A549 (cell line): ENCODE measurements at regions not wholly inside any gene's neighbourhood (a gene's known extent, or its start where the extent isn't known, plus 50 kb on each side); places are given as distances from the start of the nearest gene placed in this dataset.

Source experiments
- ATAC-seq, 2 experiments: fragments of 200-7000 bp in 1 of 2; fragments of >200 bp in 1 of 2; cut with Nextera tagmentation in 1 of 2; cut with Tn5 transposase in 1 of 2; 3 replicates each; pipeline versions ENCODE4 v1.8.0 to v1.9.1; 2018 to 2020; ENCODE audit warnings: mild to moderate bottlenecking in 1 of 2, moderate library complexity in 1 of 2
- CTCF ChIA-PET: fragments of 300-600 bp; sonication (Branson Sonifier 250); formaldehyde crosslinking; extraction: SDS; loops from one replicate; lab custom pipeline; 2021; ENCODE audit warnings: antibody characterized with exemption, inconsistent platforms; lab: Yijun Ruan, JAX
- POLR2A ChIA-PET: fragments of 350-600 bp; formaldehyde crosslinking; extraction: SDS; loops from one replicate; lab custom pipeline; 2021; ENCODE audit warnings: antibody characterized with exemption, inconsistent platforms; lab: Yijun Ruan, JAX
- DNase-seq, 2 experiments: peaks; one replicate each; pipeline versions ENCODE4 v3.0.0 to v3.0.0-alpha.2; 2011 to 2016; ENCODE audit warnings: low read depth in 1 of 2, low spot score in 1 of 2
- FAIRE-seq: peaks from 2 replicates; lab custom pipeline; 2011; peaks lifted over from hg19 to GRCh38; lab: Jason Lieb, UNC
- H3K27ac ChIP-seq, 2 experiments: fragments of >200 bp; sonication (Bioruptor Twin); formaldehyde crosslinking; 3 replicates each; pipeline ENCODE4 v1.5.1; 2016 to 2017
- H3K4me1 ChIP-seq: fragments of >200 bp; sonication (Bioruptor Twin); formaldehyde crosslinking; 3 replicates; pipeline ENCODE4 v1.6.1; 2016
- H3K4me2 ChIP-seq: fragments of >200 bp; sonication (Bioruptor Twin); formaldehyde crosslinking; 3 replicates; pipeline ENCODE4 v1.6.1; 2016
- H3K4me3 ChIP-seq: fragments of >200 bp; sonication (Bioruptor Twin); formaldehyde crosslinking; 3 replicates; pipeline ENCODE4 v1.5.1; 2016
- H3K9me3 ChIP-seq: fragments of >200 bp; sonication (Bioruptor Twin); formaldehyde crosslinking; 3 replicates; pipeline ENCODE4 v1.6.1; 2016
- CBX8 ChIP-seq: fragments of 200-600 bp; sonication (generic); IDR thresholded peaks from 2 replicates; pipeline ENCODE4 v1.6.1; 2016
- CHD2 ChIP-seq: fragments of 150-350 bp; IDR thresholded peaks from 2 replicates; pipeline ENCODE4 v1.6.1; 2014; ENCODE audit warnings: low read length; ENCODE audit not compliant: partially characterized antibody
- CHD4 ChIP-seq: fragments of 200-600 bp; sonication (generic); IDR thresholded peaks from 2 replicates; pipeline ENCODE4 v1.6.1; 2016; ENCODE audit warnings: antibody characterized with exemption, mild to moderate bottlenecking, borderline replicate concordance
- EHF ChIP-seq: fragments of 250-450 bp; sonication (Bioruptor Pico); IDR thresholded peaks from 2 replicates; pipeline ENCODE4 v1.5.0; 2020; ENCODE audit warnings: mild to moderate bottlenecking
- EP300 ChIP-seq, 2 experiments: fragments of >200 bp; sonication (Bioruptor Twin); formaldehyde crosslinking; IDR thresholded peaks; 2 replicates in 1 of 2; 3 replicates in 1 of 2; pipeline ENCODE4 v1.6.1; 2016 to 2017
- ESRRA ChIP-seq: fragments of 150-350 bp; IDR thresholded peaks from 2 replicates; pipeline ENCODE4 v1.6.1; 2014; ENCODE audit warnings: mild to moderate bottlenecking, low read length, borderline replicate concordance
- FOSB ChIP-seq: fragments of 250-450 bp; sonication (Bioruptor Pico); IDR thresholded peaks from 2 replicates; pipeline ENCODE4 v1.5.0; 2020; ENCODE audit warnings: mild to moderate bottlenecking, moderate library complexity
- HEYL ChIP-seq: fragments of 250-450 bp; sonication (Bioruptor Pico); IDR thresholded peaks from 2 replicates; pipeline ENCODE4 v1.8.0; 2021; ENCODE audit warnings: mild to moderate bottlenecking, moderate library complexity
- HOXA7 ChIP-seq: fragments of 250-450 bp; sonication (Bioruptor Pico); IDR thresholded peaks from 2 replicates; pipeline ENCODE4 v1.5.0; 2020; ENCODE audit warnings: mild to moderate bottlenecking, moderate library complexity
- HOXB13 ChIP-seq: fragments of 250-450 bp; sonication (Bioruptor Pico); IDR thresholded peaks from 2 replicates; pipeline ENCODE4 v1.5.0; 2020; ENCODE audit warnings: low read depth, mild to moderate bottlenecking, moderate library complexity
- HOXB5 ChIP-seq: fragments of 250-450 bp; sonication (Bioruptor Pico); IDR thresholded peaks from 2 replicates; pipeline ENCODE4 v1.5.0; 2020; ENCODE audit warnings: mild to moderate bottlenecking, moderate library complexity
- KDM1A ChIP-seq: fragments of 200-600 bp; sonication (generic); IDR thresholded peaks from 2 replicates; pipeline ENCODE4 v1.6.1; 2016; ENCODE audit warnings: low read depth, mild to moderate bottlenecking
- MAFK ChIP-seq: fragments of 450-650 bp; IDR thresholded peaks from 2 replicates; pipeline ENCODE4 v1.6.1; 2014; ENCODE audit not compliant: partially characterized antibody
- NFE2L2 ChIP-seq: fragments of 150-350 bp; conservative IDR thresholded peaks from 2 replicates; pipeline ENCODE4 v1.6.1; 2014; ENCODE audit warnings: low read length
- NPAS2 ChIP-seq: fragments of 250-450 bp; sonication (Bioruptor Pico); IDR thresholded peaks from 2 replicates; pipeline ENCODE4 v1.8.0; 2022; ENCODE audit warnings: mild to moderate bottlenecking, moderate library complexity, borderline replicate concordance
- NR3C1 ChIP-seq: fragments of >200 bp; sonication (Bioruptor Twin); formaldehyde crosslinking; IDR thresholded peaks from 3 replicates; pipeline ENCODE4 v1.6.1; 2017
- PHF8 ChIP-seq: fragments of 200-600 bp; sonication (generic); IDR thresholded peaks from 2 replicates; pipeline ENCODE4 v1.6.1; 2016; ENCODE audit warnings: low read depth, mild to moderate bottlenecking, antibody characterized with exemption, moderate library complexity, borderline replicate concordance
- POLR2A ChIP-seq: IDR thresholded peaks from 2 replicates; pipeline ENCODE4 v1.6.1; 2012; ENCODE audit warnings: mild to moderate bottlenecking, low read length
- POLR2AphosphoS2 ChIP-seq: conservative IDR thresholded peaks from 2 replicates; pipeline ENCODE4 v1.6.1; 2012; ENCODE audit warnings: low read length, improper control_type of control experiment, inconsistent platforms
- RAD21 ChIP-seq, 2 experiments: fragments of >200 bp in 1 of 2; sonication (Bioruptor Twin) in 1 of 2; formaldehyde crosslinking in 1 of 2; IDR thresholded peaks in 1 of 2; conservative IDR thresholded peaks in 1 of 2; 2 replicates in 1 of 2; 3 replicates in 1 of 2; pipeline ENCODE4 v1.6.1; 2012 to 2018; ENCODE audit warnings: inconsistent platforms in 1 of 2
- RARB ChIP-seq: fragments of 250-450 bp; sonication (Bioruptor Pico); IDR thresholded peaks from 2 replicates; pipeline ENCODE4 v1.8.0; 2021; ENCODE audit warnings: mild to moderate bottlenecking, moderate library complexity
- RFX5 ChIP-seq: fragments of 450-650 bp; IDR thresholded peaks from 2 replicates; pipeline ENCODE4 v1.7.1; 2014; ENCODE audit warnings: antibody characterized with exemption, mild to moderate bottlenecking, moderate library complexity
- RNF2 ChIP-seq: fragments of 200-600 bp; sonication (generic); IDR thresholded peaks from 2 replicates; pipeline ENCODE4 v1.6.1; 2016; ENCODE audit warnings: low read depth, mild to moderate bottlenecking, antibody characterized with exemption, moderate library complexity, borderline replicate concordance
- SMC3 ChIP-seq: fragments of >200 bp; sonication (Bioruptor Twin); formaldehyde crosslinking; IDR thresholded peaks from 3 replicates; pipeline ENCODE4 v1.6.1; 2018; ENCODE audit warnings: inconsistent platforms
- SREBF2 ChIP-seq: fragments of 450-650 bp; IDR thresholded peaks from 2 replicates; pipeline ENCODE4 v1.6.1; 2014; ENCODE audit warnings: mild to moderate bottlenecking, moderate library complexity
- TP53 ChIP-seq: fragments of 250-450 bp; sonication (Bioruptor Pico); IDR thresholded peaks from 2 replicates; pipeline ENCODE4 v1.5.0; 2021; ENCODE audit warnings: mild to moderate bottlenecking, moderate library complexity
- ZC3H11A ChIP-seq: fragments of 450-650 bp; IDR thresholded peaks from 2 replicates; pipeline ENCODE4 v1.6.1; 2014; ENCODE audit warnings: antibody characterized with exemption, mild to moderate bottlenecking
- ZNF302 ChIP-seq: fragments of 250-450 bp; sonication (Bioruptor Pico); IDR thresholded peaks from 2 replicates; pipeline ENCODE4 v1.9.0; 2021; ENCODE audit warnings: inconsistent platforms, mild to moderate bottlenecking, moderate library complexity
- WGBS: methylation state at CpG from one replicate; pipeline ENCODE4 v1.1.6; 2017; ENCODE audit errors: missing lambda C conversion rate; 5-methylcytosine and 5-hydroxymethylcytosine counted together
- TF ChIP-seq, protein P1 (sequence below): fragments of 250-450 bp; sonication (Bioruptor Pico); IDR thresholded peaks from 2 replicates; pipeline ENCODE4 v1.5.0; 2021; ENCODE audit warnings: mild to moderate bottlenecking, moderate library complexity, borderline replicate concordance
- TF ChIP-seq, protein P2 (sequence below): fragments of >200 bp; sonication (Bioruptor Twin); formaldehyde crosslinking; IDR thresholded peaks from 3 replicates; pipeline ENCODE4 v1.5.1; 2016
- TF ChIP-seq, protein P3 (sequence below): fragments of 250-450 bp; sonication (Bioruptor Pico); IDR thresholded peaks from 2 replicates; pipeline ENCODE4 v1.5.0; 2020; ENCODE audit warnings: low read depth, mild to moderate bottlenecking, moderate library complexity

DNA sequence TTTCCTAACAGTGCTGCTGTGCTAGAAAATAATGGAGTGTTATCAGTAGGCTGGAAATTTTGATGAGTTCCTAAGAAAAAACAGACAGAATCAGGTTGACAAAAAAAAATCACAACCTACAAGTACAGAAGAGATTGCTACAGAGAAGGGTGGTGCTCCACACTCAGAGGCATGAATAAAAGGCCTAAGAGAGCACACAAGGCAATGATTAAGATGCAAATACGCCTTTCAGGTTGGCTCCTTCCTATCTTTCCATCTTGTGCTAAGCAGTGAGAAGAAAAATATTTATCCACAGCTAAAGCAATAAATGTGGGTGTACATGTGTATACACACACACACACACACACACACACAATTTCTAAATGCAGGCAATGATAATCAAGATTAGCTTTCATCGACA, 130.6 kb upstream of the UBE2E3 start (continued):
- no peak for TF ChIP-seq EP300 (IDR thresholded peaks at IDR 0.05)
- no peak for TF ChIP-seq PHF8
- no peak for TF ChIP-seq ESRRA
- TF ChIP-seq NFE2L2, result no peak
- no peak for TF ChIP-seq CHD4
- no peak for TF ChIP-seq CBX8

DNA sequence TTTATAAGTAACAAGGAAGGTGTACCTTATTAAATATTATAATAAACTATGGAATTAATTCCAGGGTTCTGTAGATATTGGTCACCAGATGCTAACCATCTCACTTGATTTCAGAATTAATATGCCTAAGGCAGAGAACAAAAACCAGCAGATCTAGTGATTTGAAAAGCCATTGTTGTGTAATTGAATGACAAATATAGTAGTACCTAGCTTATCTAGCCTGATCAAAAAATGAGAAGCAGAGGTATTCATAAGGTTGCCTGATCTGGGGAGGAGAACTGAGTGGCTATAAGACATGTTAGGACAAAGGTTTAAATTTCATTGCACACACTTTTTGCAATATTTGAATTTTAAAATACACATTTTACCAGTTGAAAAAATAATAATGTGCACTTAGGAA, 132.0 kb upstream of the UBE2E3 start:
- TF ChIP-seq SREBF2 (no peak), RFX5 (no peak), NR3C1 (no peak), POLR2AphosphoS2 (no peak), RAD21 (conservative IDR thresholded peaks at IDR 0.05 in 1 of 2, IDR thresholded peaks at IDR 0.05 in 1 of 2) (no peak), HOXB13 (CRISPR knock-in tag) (no peak), HEYL (no peak)
- TF ChIP-seq, protein P1, sequence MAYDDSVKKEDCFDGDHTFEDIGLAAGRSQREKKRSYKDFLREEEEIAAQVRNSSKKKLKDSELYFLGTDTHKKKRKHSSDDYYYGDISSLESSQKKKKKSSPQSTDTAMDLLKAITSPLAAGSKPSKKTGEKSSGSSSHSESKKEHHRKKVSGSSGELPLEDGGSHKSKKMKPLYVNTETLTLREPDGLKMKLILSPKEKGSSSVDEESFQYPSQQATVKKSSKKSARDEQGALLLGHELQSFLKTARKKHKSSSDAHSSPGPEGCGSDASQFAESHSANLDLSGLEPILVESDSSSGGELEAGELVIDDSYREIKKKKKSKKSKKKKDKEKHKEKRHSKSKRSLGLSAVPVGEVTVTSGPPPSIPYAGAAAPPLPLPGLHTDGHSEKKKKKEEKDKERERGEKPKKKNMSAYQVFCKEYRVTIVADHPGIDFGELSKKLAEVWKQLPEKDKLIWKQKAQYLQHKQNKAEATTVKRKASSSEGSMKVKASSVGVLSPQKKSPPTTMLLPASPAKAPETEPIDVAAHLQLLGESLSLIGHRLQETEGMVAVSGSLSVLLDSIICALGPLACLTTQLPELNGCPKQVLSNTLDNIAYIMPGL (CRISPR knock-in tag), result no peak
- H3K4me2 ChIP-seq, result no peak overlapping the region
- POLR2A ChIA-PET, result no interaction called here
- CTCF ChIA-PET, result interaction anchor here (1.1 kb wide), 1 partner anchor 8 kb away, joined by 3 read pairs; no protein-coding TSS in a partner anchor
- H3K27ac ChIP-seq, result no peak overlapping the region
- FAIRE-seq (no peak), ATAC-seq (no peak), DNase-seq (no peak)
- no peaks in the 10 kb centered on the region for H3K9me3 ChIP-seq
- H3K4me3 ChIP-seq, result no peak overlapping the region
- no peaks in the 10 kb centered on the region for H3K4me1 ChIP-seq

DNA sequence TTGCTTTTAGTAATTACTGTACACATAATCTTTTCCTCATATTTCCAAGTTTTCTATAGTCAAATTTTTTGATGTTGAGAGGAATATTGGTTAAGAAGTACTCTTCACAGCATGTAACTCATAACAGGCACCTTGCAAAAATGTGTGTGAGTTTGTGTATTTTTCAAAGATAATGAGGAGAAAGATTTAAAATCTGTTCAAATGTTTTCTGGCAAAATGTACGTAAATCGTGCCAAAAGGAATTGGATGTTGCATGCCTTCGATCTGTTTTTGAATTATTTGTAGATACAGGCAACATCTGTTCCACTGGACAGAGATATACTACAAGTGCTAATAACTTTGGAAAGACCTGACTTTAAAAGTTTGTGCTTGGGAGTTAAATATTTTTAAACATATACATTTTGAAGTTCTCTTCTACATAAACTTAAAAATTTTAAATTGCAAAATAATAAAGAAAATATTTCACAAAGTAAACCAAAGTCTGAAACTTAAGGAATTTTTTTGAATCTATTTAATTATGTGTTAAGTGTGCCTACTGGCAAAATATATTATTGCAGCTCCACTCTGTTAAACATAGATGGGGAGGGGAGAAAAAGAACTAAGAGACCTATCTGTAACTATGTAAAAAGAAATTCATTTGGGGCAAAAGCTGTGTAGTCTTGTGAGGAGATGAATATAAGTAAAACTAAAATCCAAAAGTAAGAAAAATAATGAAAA, 133.5 kb upstream of the UBE2E3 start:
- CTCF ChIA-PET, result no interaction called here
- TF ChIP-seq RFX5, result no peak
- no peak for TF ChIP-seq HOXB5 (CRISPR knock-in tag)
- no peak for TF ChIP-seq RNF2
- no peak for TF ChIP-seq POLR2A
- no peak for TF ChIP-seq ZC3H11A
- TF ChIP-seq CBX8, result no peak
- no peak for TF ChIP-seq ZNF302
- no peak for TF ChIP-seq SMC3
- no peak for TF ChIP-seq TP53 (CRISPR knock-in tag)
- TF ChIP-seq EHF, result no peak
- TF ChIP-seq MAFK, result no peak
- ATAC-seq (no peak), DNase-seq (no peak), FAIRE-seq (no peak)
- H3K27ac ChIP-seq, result no peak overlapping the region
- POLR2A ChIA-PET, result no interaction called here
- no peaks in the 10 kb centered on the region for H3K9me3 ChIP-seq
- no peak overlapping the region for H3K4me2 ChIP-seq
- no peak overlapping the region for H3K4me3 ChIP-seq
- H3K4me1 ChIP-seq, result no peaks in the 10 kb centered on the region
- WGBS, result 53% methylated on average over 3 of the region's 3 CpGs

DNA sequence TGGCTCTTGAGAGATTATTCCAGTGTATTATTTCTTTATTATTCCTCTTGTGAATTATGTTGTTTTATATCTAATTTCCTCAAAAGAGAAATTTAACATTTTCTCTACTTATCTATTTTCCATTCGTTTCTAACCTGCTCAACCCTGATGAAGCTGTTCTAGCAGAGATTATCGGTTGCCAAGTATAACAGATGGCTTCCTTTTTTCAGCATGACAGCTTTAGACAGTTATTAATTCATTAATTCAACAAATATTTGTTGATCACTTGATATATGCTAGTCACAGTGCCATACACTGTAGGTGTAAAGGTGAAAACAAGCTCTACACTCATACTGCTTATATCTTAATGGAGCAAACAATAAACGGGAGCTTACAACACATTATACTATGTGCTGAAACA, 137.9 kb upstream of the UBE2E3 start:
- H3K27ac ChIP-seq, result no peak overlapping the region
- no peak for DNase-seq
- FAIRE-seq, result no peak
- ATAC-seq, result no peak
- WGBS, result 50% methylated on average over 3 of the region's 3 CpGs
- no peak overlapping the region for H3K4me2 ChIP-seq
- no peaks in the 10 kb centered on the region for H3K9me3 ChIP-seq
- CTCF ChIA-PET, result no interaction called here
- no peaks in the 10 kb centered on the region for H3K4me1 ChIP-seq
- no peak overlapping the region for H3K4me3 ChIP-seq
- POLR2A ChIA-PET, result interaction anchor here (0.6 kb wide), 1 partner anchor 138 kb away, joined by 3 read pairs; the partner anchor contains the start of gene UBE2E3
- TF ChIP-seq, protein P2, sequence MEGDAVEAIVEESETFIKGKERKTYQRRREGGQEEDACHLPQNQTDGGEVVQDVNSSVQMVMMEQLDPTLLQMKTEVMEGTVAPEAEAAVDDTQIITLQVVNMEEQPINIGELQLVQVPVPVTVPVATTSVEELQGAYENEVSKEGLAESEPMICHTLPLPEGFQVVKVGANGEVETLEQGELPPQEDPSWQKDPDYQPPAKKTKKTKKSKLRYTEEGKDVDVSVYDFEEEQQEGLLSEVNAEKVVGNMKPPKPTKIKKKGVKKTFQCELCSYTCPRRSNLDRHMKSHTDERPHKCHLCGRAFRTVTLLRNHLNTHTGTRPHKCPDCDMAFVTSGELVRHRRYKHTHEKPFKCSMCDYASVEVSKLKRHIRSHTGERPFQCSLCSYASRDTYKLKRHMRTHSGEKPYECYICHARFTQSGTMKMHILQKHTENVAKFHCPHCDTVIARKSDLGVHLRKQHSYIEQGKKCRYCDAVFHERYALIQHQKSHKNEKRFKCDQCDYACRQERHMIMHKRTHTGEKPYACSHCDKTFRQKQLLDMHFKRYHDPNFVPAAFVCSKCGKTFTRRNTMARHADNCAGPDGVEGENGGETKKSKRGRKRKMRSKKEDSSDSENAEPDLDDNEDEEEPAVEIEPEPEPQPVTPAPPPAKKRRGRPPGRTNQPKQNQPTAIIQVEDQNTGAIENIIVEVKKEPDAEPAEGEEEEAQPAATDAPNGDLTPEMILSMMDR, result no peak
- TF ChIP-seq ZNF302, result no peak
- TF ChIP-seq HEYL, result no peak
- TF ChIP-seq KDM1A, result no peak
- no peak for TF ChIP-seq CHD2
- TF ChIP-seq FOSB (CRISPR knock-in tag), result no peak
- TF ChIP-seq, protein P3, sequence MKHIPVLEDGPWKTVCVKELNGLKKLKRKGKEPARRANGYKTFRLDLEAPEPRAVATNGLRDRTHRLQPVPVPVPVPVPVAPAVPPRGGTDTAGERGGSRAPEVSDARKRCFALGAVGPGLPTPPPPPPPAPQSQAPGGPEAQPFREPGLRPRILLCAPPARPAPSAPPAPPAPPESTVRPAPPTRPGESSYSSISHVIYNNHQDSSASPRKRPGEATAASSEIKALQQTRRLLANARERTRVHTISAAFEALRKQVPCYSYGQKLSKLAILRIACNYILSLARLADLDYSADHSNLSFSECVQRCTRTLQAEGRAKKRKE (CRISPR knock-in tag), result no peak
- TF ChIP-seq RARB (CRISPR knock-in tag), result no peak
- TF ChIP-seq MAFK, result no peak
- no peak for TF ChIP-seq RNF2
- no peak for TF ChIP-seq NPAS2 (CRISPR knock-in tag)
- TF ChIP-seq HOXA7 (CRISPR knock-in tag), result no peak
- TF ChIP-seq EHF, result no peak
